ENCODE measurements at regions not wholly inside any gene's neighbourhood (a gene's known extent, or its start where the extent isn't known, plus 50 kb on each side); places are given as distances from the start of the nearest gene placed in this dataset.
"Not testable (repeated sequence)": the region's sequence is repeated elsewhere in the genome, so short reads cannot be mapped to it uniquely, and the experiment has no call there.

- DNase-seq (ENCODE audit: low read depth in 2 of 2), result no peak
These were observed 1324.7 kb downstream of the GATA3 start for GRCh38 chr10:9379183-9379582.

- DNase-seq (ENCODE audit: low read depth in 2 of 2), result no peak
These were observed 1327.4 kb downstream of the GATA3 start for GRCh38 chr10:9381733-9382532.

- DNase-seq (ENCODE audit: low read depth in 2 of 2), result no peak
These were observed 1328.0 kb downstream of the GATA3 start for GRCh38 chr10:9382533-9382866.

GRCh38 chr10:9390516-9390915, 1336.0 kb downstream of the GATA3 start:
- no peak for DNase-seq (ENCODE audit: low read depth in 2 of 2)

GRCh38 chr10:9399275-9399983, 1344.9 kb downstream of the GATA3 start:
- DNase-seq (ENCODE audit: low read depth in 2 of 2), result no peak

GRCh38 chr10:9402067-9402466, 1347.6 kb downstream of the GATA3 start:
- DNase-seq (ENCODE audit: low read depth in 2 of 2), result not testable (repeated sequence)

GRCh38 chr10:9402507-9403195, 1348.2 kb downstream of the GATA3 start:
- not testable (repeated sequence) for DNase-seq (ENCODE audit: low read depth in 2 of 2)

GRCh38 chr10:9407201-9407600, 1352.7 kb downstream of the GATA3 start:
- not testable (repeated sequence) for DNase-seq (ENCODE audit: low read depth in 2 of 2)

- no peak for DNase-seq (ENCODE audit: low read depth in 2 of 2)
These were observed 1361.8 kb downstream of the GATA3 start for GRCh38 chr10:9416331-9416730.

- no peak for DNase-seq (ENCODE audit: low read depth in 2 of 2)
These were observed 1365.3 kb downstream of the GATA3 start for GRCh38 chr10:9419757-9420156.

GRCh38 chr10:9427209-9427608, 1372.7 kb downstream of the GATA3 start:
- no peak for DNase-seq (ENCODE audit: low read depth in 2 of 2)

GRCh38 chr10:9437131-9437530, 1382.6 kb downstream of the GATA3 start:
- DNase-seq (ENCODE audit: low read depth in 2 of 2), result no peak

- DNase-seq (ENCODE audit: low read depth in 2 of 2), result no peak
These were observed 1389.3 kb downstream of the GATA3 start for GRCh38 chr10:9443758-9444157.

GRCh38 chr10:9449530-9449929, 1395.0 kb downstream of the GATA3 start:
- no peak for DNase-seq (ENCODE audit: low read depth in 2 of 2)

GRCh38 chr10:9450801-9451200, 1396.3 kb downstream of the GATA3 start:
- DNase-seq (ENCODE audit: low read depth in 2 of 2), result no peak

GRCh38 chr10:9451211-9451773, 1396.8 kb downstream of the GATA3 start:
- no peak for DNase-seq (ENCODE audit: low read depth in 2 of 2)

GRCh38 chr10:9452056-9452455, 1397.6 kb downstream of the GATA3 start:
- no peak for DNase-seq (ENCODE audit: low read depth in 2 of 2)

GRCh38 chr10:9453871-9454270, 1399.4 kb downstream of the GATA3 start:
- DNase-seq (ENCODE audit: low read depth in 2 of 2), result not testable (repeated sequence)

- DNase-seq (ENCODE audit: low read depth in 2 of 2), result no peak
These were observed 1415.2 kb downstream of the GATA3 start for GRCh38 chr10:9469663-9470205.

GRCh38 chr10:9470581-9470980, 1416.1 kb downstream of the GATA3 start:
- DNase-seq (ENCODE audit: low read depth in 2 of 2), result no peak

GRCh38 chr10:9501944-9502343, 1447.5 kb downstream of the GATA3 start:
- no peak for DNase-seq (ENCODE audit: low read depth in 2 of 2)

GRCh38 chr10:9504227-9504626, 1449.7 kb downstream of the GATA3 start:
- DNase-seq (ENCODE audit: low read depth in 2 of 2), result no peak
